ENCODE measurements at regions not wholly inside any gene's neighbourhood (a gene's known extent, or its start where the extent isn't known, plus 50 kb on each side); places are given as distances from the start of the nearest gene placed in this dataset.

GRCh38 chr12:28108599-28108998 is 81.7 kb upstream of the CCDC91 start:
- WGBS = 47% methylated on average over 1 of the region's 1 CpG
- H3K27me3 ChIP-seq (ENCODE audit: control insufficient read depth, insufficient read depth) = no peaks in the 10 kb centered on the region
- ATAC-seq (no peak), DNase-seq (no peak)
- H3K4me3 ChIP-seq (ENCODE audit: low read length) = no peak overlapping the region
- no peaks in the 10 kb centered on the region for H3K9me3 ChIP-seq (ENCODE audit: control insufficient read depth, low read length)
- no peak overlapping the region for H3K27ac ChIP-seq (ENCODE audit: low read length)
- intact Hi-C loops (cut with DNase I) = no loop called here
- H3K4me1 ChIP-seq (ENCODE audit: control insufficient read depth, insufficient read depth, low read length) = no peaks in the 10 kb centered on the region

- no peak for ATAC-seq
- Histone ChIP-seq H3K4me1 (ENCODE audit: control insufficient read depth, insufficient read depth, low read length) (no peaks in the 10 kb centered on the region), H3K27me3 (ENCODE audit: control insufficient read depth, insufficient read depth) (no peaks in the 10 kb centered on the region), H3K4me3 (ENCODE audit: low read length) (no peak overlapping the region), H3K27ac (ENCODE audit: low read length) (no peak overlapping the region), H3K9me3 (ENCODE audit: control insufficient read depth, low read length) (no peaks in the 10 kb centered on the region)
- intact Hi-C loops (cut with DNase I) = no loop called here
- 51% methylated on average over 3 of the region's 3 CpGs for WGBS
- DNase-seq = no peak
Observed at GRCh38 chr12:28110329-28110728, 79.9 kb upstream of the CCDC91 start.

- no peak for ATAC-seq
- no peaks in the 10 kb centered on the region for H3K27me3 ChIP-seq (ENCODE audit: control insufficient read depth, insufficient read depth)
- WGBS = 77% methylated on average over 2 of the region's 2 CpGs
- no peak overlapping the region for H3K27ac ChIP-seq (ENCODE audit: low read length)
- no peak for DNase-seq
- no peaks in the 10 kb centered on the region for H3K4me1 ChIP-seq (ENCODE audit: control insufficient read depth, insufficient read depth, low read length)
- H3K4me3 ChIP-seq (ENCODE audit: low read length) = no peak overlapping the region
- no peaks in the 10 kb centered on the region for H3K9me3 ChIP-seq (ENCODE audit: control insufficient read depth, low read length)
- intact Hi-C loops (cut with DNase I) = no loop called here
Observed at GRCh38 chr12:28114488-28114887, 75.8 kb upstream of the CCDC91 start.

- ATAC-seq (no peak), DNase-seq (no peak)
- Histone ChIP-seq H3K27ac (ENCODE audit: low read length) (no peak overlapping the region), H3K4me3 (ENCODE audit: low read length) (no peak overlapping the region), H3K4me1 (ENCODE audit: control insufficient read depth, insufficient read depth, low read length) (no peaks in the 10 kb centered on the region), H3K9me3 (ENCODE audit: control insufficient read depth, low read length) (no peaks in the 10 kb centered on the region), H3K27me3 (ENCODE audit: control insufficient read depth, insufficient read depth) (no peaks in the 10 kb centered on the region)
- intact Hi-C loops (cut with DNase I) = no loop called here
- whole genome bisulfite sequencing = 83% methylated on average over 1 of the region's 1 CpG
Observed at GRCh38 chr12:28121433-28121832, 68.8 kb upstream of the CCDC91 start.

GRCh38 chr12:28121899-28122655 is 68.2 kb upstream of the CCDC91 start:
- Histone ChIP-seq H3K27me3 (ENCODE audit: control insufficient read depth, insufficient read depth) (no peaks in the 10 kb centered on the region), H3K4me1 (ENCODE audit: control insufficient read depth, insufficient read depth, low read length) (no peaks in the 10 kb centered on the region), H3K27ac (ENCODE audit: low read length) (no peak overlapping the region), H3K4me3 (ENCODE audit: low read length) (no peak overlapping the region), H3K9me3 (ENCODE audit: control insufficient read depth, low read length) (no peaks in the 10 kb centered on the region)
- ATAC-seq = no peak
- DNase-seq = no peak
- WGBS = 84% methylated on average over 4 of the region's 4 CpGs
- intact Hi-C loops (cut with DNase I) = no loop called here

- Histone ChIP-seq H3K4me3 (ENCODE audit: low read length) (no peak overlapping the region), H3K27ac (ENCODE audit: low read length) (no peak overlapping the region), H3K9me3 (ENCODE audit: control insufficient read depth, low read length) (no peaks in the 10 kb centered on the region), H3K27me3 (ENCODE audit: control insufficient read depth, insufficient read depth) (no peaks in the 10 kb centered on the region), H3K4me1 (ENCODE audit: control insufficient read depth, insufficient read depth, low read length) (no peaks in the 10 kb centered on the region)
- WGBS = 97% methylated on average over 3 of the region's 3 CpGs
- no peak for DNase-seq
- ATAC-seq = no peak
- intact Hi-C loops (cut with DNase I) = no loop called here
Observed at GRCh38 chr12:28122756-28123155, 67.5 kb upstream of the CCDC91 start.

- Histone ChIP-seq H3K4me3 (ENCODE audit: low read length) (no peak overlapping the region), H3K27ac (ENCODE audit: low read length) (no peak overlapping the region)
- 94% methylated on average over 3 of the region's 3 CpGs for WGBS
Observed at GRCh38 chr12:28127455-28127854, 62.8 kb upstream of the CCDC91 start.

GRCh38 chr12:28129031-28129430 is 61.2 kb upstream of the CCDC91 start:
- H3K27ac ChIP-seq (ENCODE audit: low read length) = no peak overlapping the region
- DNase-seq (no peak), ATAC-seq (no peak)
- no peaks in the 10 kb centered on the region for H3K9me3 ChIP-seq (ENCODE audit: control insufficient read depth, low read length)
- H3K4me1 ChIP-seq (ENCODE audit: control insufficient read depth, insufficient read depth, low read length) = no peaks in the 10 kb centered on the region
- intact Hi-C loops (cut with DNase I) = no loop called here
- no peaks in the 10 kb centered on the region for H3K27me3 ChIP-seq (ENCODE audit: control insufficient read depth, insufficient read depth)
- H3K4me3 ChIP-seq (ENCODE audit: low read length) = no peak overlapping the region
- WGBS = 95% methylated on average over 1 of the region's 1 CpG

More at GRCh38 chr12:28127455-28127854, 62.8 kb upstream of the CCDC91 start:
- no peak for DNase-seq
- Histone ChIP-seq H3K4me1 (ENCODE audit: control insufficient read depth, insufficient read depth, low read length) (no peaks in the 10 kb centered on the region), H3K27me3 (ENCODE audit: control insufficient read depth, insufficient read depth) (no peaks in the 10 kb centered on the region), H3K9me3 (ENCODE audit: control insufficient read depth, low read length) (no peaks in the 10 kb centered on the region)
- no peak for ATAC-seq
- intact Hi-C loops (cut with DNase I) = no loop called here

- no peaks in the 10 kb centered on the region for H3K27me3 ChIP-seq (ENCODE audit: control insufficient read depth, insufficient read depth)
- DNase-seq (no peak), ATAC-seq (no peak)
- H3K4me3 ChIP-seq (ENCODE audit: low read length) = no peak overlapping the region
- no peak overlapping the region for H3K27ac ChIP-seq (ENCODE audit: low read length)
- no peaks in the 10 kb centered on the region for H3K9me3 ChIP-seq (ENCODE audit: control insufficient read depth, low read length)
- WGBS = 72% methylated on average over 2 of the region's 2 CpGs
- intact Hi-C loops (cut with DNase I) = no loop called here
- no peaks in the 10 kb centered on the region for H3K4me1 ChIP-seq (ENCODE audit: control insufficient read depth, insufficient read depth, low read length)
Observed at GRCh38 chr12:28130234-28130624, 60.0 kb upstream of the CCDC91 start.

- intact Hi-C loops (cut with DNase I) = no loop called here
- ATAC-seq = peak; percentile 74 to 99
- peak; percentile 20 to 64 (median 47) for DNase-seq
- Histone ChIP-seq H3K4me1 (ENCODE audit: control insufficient read depth, insufficient read depth, low read length) (no peaks in the 10 kb centered on the region), H3K27me3 (ENCODE audit: control insufficient read depth, insufficient read depth) (no peaks in the 10 kb centered on the region), H3K4me3 (ENCODE audit: low read length) (no peak overlapping the region), H3K9me3 (ENCODE audit: control insufficient read depth, low read length) (no peaks in the 10 kb centered on the region), H3K27ac (ENCODE audit: low read length) (no peak overlapping the region)
- WGBS = 55% methylated on average over 10 of the region's 10 CpGs
Observed at GRCh38 chr12:28130625-28131598, 59.3 kb upstream of the CCDC91 start.

GRCh38 chr12:28132398-28132797 is 57.9 kb upstream of the CCDC91 start:
- no peak for ATAC-seq
- WGBS = 86% methylated on average over 3 of the region's 3 CpGs
- no peak overlapping the region for H3K27ac ChIP-seq (ENCODE audit: low read length)

More at GRCh38 chr12:28132398-28132797, 57.9 kb upstream of the CCDC91 start:
- intact Hi-C loops (cut with DNase I) = no loop called here
- Histone ChIP-seq H3K27me3 (ENCODE audit: control insufficient read depth, insufficient read depth) (no peaks in the 10 kb centered on the region), H3K9me3 (ENCODE audit: control insufficient read depth, low read length) (no peaks in the 10 kb centered on the region), H3K4me1 (ENCODE audit: control insufficient read depth, insufficient read depth, low read length) (no peaks in the 10 kb centered on the region), H3K4me3 (ENCODE audit: low read length) (no peak overlapping the region)
- no peak for DNase-seq
